Cerebellar cortex (tissue), 1 donor: ENCODE measurements at regions not wholly inside any gene's neighbourhood (a gene's known extent, or its start where the extent isn't known, plus 50 kb on each side); places are given as distances from the start of the nearest gene placed in this dataset.

Source experiments
- DNase-seq: peaks from one replicate; pipeline ENCODE4 v3.0.0-alpha.2; 2015; ENCODE audit warnings: low spot score

DNA sequence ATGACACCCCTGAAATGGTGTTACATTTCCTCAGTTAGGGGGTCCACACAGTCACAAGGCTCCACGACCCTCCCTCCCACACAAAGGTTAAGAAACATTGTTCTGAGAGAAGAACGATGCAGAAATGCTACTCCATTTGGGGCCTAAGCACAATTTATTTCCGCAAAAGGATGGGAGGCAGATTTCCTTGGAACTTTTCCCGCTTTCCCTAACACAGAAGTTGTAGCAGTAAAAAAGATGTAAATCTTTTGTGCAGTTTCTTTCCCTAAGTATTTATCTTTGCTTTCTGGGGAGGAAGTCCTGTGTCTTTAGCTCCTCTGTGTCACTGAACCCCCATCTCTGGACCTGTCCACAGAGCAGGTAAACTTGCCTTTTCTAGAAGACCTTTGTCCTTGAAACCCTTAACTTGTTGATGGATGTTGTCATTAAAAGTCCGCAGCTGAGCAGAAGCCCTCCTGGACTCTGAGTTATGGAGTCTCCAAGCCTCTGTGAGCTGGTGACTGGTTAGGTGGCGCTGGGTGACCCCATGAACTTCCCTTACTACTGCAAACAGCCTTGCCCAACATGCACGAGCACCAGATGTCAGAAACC, 67.2 kb upstream of the SHISA3 start:
- DNase-seq: no peak

DNA sequence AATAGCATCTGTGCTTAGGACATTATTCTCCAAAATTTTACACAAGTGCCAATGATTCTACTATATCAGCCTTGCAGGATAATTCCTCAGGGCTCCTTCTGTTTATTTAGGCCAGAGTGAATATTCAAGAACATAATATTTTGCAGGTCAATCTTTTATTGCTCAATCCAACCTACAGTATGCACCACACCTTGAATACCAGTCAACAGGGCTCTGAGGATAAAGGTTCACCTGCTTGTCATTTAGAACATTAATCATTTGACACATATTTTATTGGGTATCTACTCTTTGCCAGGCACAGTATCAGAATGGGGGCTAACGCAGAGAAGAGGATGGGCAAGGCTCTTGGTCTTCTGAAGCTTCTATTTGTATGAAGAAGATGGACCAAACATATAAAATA, 66.2 kb upstream of the SHISA3 start:
- DNase-seq: no peak

DNA sequence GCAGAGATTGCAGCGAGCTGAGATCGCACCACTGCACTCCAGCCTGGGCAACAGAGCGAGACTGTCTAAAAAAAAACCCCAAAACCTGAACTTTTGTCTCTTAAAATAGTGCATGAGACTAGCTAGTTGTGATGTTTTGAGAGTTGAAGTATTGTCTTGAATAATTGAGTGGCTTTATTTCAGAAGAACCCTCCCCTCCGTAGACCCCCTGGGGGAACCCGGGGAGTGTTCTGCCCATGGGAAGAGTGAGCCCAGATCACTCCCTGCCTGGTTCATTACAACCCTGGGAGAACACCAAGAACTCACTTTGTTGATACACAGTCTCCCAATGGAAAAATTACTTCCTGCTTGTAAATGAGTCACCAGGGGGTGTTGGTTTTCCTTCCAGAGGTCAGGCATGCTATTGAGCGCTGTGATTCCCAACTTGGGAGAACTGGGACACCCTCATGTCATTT, 65.3 kb upstream of the SHISA3 start:
- DNase-seq: no peak

DNA sequence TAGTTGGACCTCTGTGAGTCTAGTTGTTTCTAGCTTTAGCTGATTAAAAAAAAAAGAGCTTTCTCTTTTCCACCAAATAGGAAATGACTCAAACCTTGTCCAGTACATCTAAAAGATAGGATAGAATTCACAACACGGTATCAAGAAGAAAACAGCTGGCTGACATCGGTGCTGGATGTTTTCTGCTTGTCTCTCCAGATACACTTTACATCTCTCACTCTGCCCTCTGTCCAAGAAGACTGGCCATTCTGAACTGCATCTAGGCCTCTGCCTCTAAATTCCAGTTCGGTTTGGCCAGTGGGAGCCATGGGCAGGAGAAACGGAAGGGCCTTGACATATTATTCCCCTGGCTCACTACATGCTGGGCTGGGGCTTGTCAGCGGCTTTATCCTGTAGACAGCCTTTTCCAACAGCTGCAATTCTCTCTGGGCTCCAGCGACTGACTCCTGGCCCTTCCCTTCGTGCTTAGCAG, 57.3 kb upstream of the SHISA3 start:
- no peak for DNase-seq

DNA sequence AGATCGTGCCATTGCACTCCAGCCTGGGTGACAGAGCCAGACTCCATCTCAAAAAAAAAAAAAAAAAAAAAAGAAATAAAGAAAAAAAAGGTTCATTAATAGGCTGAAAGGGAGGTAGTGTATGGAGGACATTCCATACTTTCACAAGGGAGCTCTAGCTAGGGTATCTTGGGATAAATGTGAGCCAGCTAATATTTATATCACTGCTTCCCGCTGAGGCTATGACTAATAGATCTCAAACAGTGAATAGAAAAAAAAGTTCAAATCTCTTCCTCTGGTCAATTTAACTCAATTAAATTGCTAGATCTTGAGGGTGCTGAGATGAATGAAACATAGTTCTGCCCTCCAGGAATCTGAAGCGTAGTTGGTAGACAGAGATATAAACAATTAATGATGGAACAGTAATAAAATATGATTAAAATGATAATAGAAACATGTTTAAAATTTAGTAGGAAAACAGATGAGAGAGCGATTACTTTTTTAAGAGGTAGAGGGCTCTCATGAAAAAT, 55.7 kb upstream of the SHISA3 start:
- DNase-seq: no peak

DNA sequence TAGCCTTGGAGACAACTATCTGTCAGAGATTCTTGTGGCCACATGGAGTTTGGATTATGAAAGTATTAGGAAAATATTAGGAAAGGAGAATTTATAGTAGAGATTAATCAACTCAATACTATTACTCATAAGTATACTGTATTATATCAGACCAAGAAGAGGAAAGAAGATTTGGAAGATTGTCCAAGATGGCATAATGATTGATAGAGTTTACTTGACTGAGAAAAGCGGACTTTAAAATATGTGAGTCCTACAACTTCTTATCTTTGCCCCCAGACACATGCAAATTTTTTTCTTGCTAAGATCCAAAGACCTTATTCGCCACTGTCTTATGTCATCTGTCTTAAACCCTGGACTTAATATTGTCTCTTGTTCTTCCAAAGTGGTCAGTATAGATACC, 54.8 kb upstream of the SHISA3 start:
- no peak for DNase-seq

DNA sequence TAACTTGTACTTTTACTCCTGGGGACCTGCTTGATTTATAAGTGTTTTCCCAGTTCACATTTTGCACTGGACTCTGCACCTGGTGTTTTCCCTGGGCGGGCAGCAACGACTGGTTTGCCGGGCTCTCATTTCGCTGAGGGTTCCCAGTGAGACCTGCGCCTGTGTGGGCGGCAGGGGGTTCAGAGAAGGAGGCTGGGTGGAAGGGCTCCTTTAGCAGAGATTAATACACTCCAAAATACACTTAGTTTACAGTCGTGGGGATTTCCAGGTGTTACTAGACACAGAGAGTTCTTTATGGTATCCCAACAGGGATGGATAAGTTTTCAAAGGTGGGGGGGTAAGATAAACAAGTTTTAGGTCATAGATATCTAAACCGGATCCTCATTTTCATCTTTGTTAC, 53.0 kb upstream of the SHISA3 start:
- DNase-seq: no peak

DNA sequence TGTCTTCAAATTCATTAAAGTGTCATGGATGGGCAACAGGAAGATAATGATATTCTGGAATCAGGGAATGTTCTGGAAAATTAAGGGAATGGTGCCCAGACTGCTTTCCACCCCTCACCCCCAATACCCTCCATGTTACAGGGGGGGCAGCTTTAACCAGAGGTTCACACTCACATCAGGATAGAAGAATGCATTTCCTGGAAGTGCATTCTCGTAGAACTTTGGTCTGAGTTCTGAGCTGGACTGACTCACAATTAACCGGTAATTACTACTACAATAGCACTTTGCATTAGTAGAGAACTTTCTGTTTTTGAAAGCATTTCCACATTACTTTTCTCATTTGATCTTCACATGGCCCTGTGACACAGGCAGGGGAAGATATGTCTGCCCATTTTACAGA, 52.5 kb upstream of the SHISA3 start:
- DNase-seq: no peak

DNA sequence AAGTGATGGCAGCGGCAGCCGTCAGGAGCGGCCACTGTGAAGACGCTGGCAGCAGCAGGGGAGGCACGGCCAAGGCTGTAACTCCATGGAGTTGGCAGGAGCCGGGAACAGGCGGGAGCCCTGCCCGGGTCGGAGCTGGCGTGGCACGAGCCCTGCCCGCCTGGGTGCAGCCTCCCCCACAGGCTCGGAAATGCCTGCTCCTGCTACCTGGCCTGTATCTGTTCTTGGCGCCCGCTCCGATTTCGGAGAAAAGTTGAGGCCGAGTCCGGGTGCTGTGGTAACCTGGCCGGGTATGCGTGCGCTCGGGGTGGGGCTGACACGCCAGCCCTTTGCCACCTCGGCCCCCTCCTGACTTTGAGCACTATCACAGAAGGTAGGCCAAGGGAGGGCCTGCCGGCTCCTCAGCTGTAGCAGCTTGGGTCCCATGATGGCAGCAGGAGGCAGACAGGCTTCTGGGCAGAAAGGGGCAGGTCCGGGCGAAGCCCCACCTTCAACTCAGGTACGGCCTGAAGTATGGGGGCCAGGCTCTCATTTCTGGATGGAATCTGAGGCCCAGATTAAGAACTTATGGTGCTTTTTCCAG, 51.2 kb upstream of the SHISA3 start:
- peak; percentile 15 for DNase-seq

DNA sequence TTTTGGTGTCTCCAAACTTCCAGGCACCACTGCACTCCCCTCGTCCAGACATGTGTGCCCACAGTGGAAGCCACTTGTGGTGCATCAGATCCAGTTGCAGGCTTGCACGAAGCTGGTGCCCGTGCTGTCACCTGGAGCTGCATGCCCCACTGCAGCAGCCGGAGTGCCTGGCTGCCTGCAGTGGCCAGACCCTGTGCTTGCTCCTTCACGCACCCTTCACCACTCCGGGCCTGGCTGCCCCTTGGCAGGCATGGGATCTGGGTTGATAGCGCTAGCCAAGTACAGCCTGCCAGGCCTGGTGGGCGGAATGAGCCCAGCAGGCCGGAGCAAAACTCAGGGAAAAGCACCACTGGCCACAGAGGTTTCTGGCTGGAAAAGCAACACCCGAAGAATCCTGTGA, 50.2 kb upstream of the SHISA3 start:
- no peak for DNase-seq
